ENCODE measurements at regions not wholly inside any gene's neighbourhood (a gene's known extent, or its start where the extent isn't known, plus 50 kb on each side); places are given as distances from the start of the nearest gene placed in this dataset.

DNA sequence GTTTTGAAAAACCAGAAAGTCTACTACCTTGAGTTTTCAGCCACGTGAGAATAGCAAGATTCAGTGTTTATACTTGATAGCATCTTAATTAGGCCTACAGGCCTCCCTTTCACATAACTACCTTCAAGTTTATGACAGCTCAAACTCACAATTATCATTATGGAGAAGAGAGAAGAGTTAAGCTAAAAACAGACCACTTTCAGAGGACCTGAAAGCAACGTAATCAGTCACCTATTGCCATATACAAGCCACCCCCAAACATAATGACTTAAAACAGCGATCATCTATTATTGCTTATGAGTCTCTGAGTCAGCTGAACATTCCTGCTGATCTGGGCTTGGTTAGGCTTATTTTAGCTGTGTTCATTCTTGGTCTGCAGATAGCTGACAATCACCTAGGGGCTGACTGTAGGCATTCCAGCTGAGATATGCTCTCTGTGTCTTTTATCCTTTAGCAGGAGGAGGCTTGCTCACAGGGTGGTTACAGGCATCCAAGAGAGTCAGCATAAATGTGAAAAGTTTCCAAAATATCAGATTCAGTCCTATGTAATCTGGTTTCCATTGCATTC, 130.9 kb downstream of the COX7C start:
- Mint-ChIP-seq H3K36me3 (ENCODE audit: insufficient read depth) (no peaks in the 10 kb centered on the region), H3K4me1 (ENCODE audit: low read depth) (no peaks in the 10 kb centered on the region), H3K27me3 (ENCODE audit: low read depth) (no peaks in the 10 kb centered on the region), H3K9me3 (no peaks in the 10 kb centered on the region), H3K4me3 (no peak overlapping the region)
- ATAC-seq = no peak
- DNase-seq = no peak

- Mint-ChIP-seq H3K9me3 (no peaks in the 10 kb centered on the region), H3K4me1 (ENCODE audit: low read depth) (no peaks in the 10 kb centered on the region), H3K36me3 (ENCODE audit: insufficient read depth) (no peaks in the 10 kb centered on the region), H3K27me3 (ENCODE audit: low read depth) (no peaks in the 10 kb centered on the region), H3K4me3 (no peak overlapping the region)
- no peak for ATAC-seq
- DNase-seq = no peak
Observed at GRCh38 chr5:86749841-86750240, 132.1 kb downstream of the COX7C start.

DNA sequence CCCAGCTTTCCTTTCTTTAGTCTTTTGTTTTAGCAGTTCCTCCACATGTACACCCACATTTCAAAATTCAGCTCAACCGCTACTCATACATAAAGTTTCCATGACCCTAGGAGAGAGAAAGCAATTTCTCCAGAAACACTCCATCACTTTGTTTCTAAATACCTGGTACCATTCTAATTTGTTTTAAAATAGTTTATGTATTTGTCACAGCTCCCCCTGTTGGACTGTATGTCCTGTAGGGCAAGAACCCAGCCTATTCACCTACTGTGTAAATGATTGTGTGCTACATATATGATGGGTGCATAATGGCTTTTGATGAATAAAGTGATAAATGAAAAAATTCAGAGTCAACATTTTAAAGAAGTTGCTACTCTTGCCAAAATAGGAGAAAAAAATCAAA, 139.1 kb downstream of the COX7C start:
- H3K4me1 Mint-ChIP-seq (ENCODE audit: low read depth) = no peaks in the 10 kb centered on the region

GRCh38 chr5:86757824-86758223, 140.1 kb downstream of the COX7C start:
- Mint-ChIP-seq H3K27me3 (ENCODE audit: low read depth) (no peaks in the 10 kb centered on the region), H3K9me3 (no peaks in the 10 kb centered on the region), H3K4me1 (ENCODE audit: low read depth) (no peaks in the 10 kb centered on the region), H3K4me3 (no peak overlapping the region), H3K36me3 (ENCODE audit: insufficient read depth) (no peaks in the 10 kb centered on the region)
- DNase-seq = no peak
- ATAC-seq = no peak

More for the DNA sequence above, 139.1 kb downstream of the COX7C start:
- no peak for DNase-seq
- H3K9me3 Mint-ChIP-seq = no peaks in the 10 kb centered on the region
- no peak overlapping the region for H3K4me3 Mint-ChIP-seq
- ATAC-seq = no peak
- no peaks in the 10 kb centered on the region for H3K27me3 Mint-ChIP-seq (ENCODE audit: low read depth)
- H3K36me3 Mint-ChIP-seq (ENCODE audit: insufficient read depth) = no peaks in the 10 kb centered on the region

GRCh38 chr5:86760661-86761060, 142.9 kb downstream of the COX7C start:
- DNase-seq = no peak
- no peaks in the 10 kb centered on the region for H3K4me1 Mint-ChIP-seq (ENCODE audit: low read depth)
- ATAC-seq = no peak
- no peaks in the 10 kb centered on the region for H3K9me3 Mint-ChIP-seq
- no peak overlapping the region for H3K4me3 Mint-ChIP-seq
- no peaks in the 10 kb centered on the region for H3K36me3 Mint-ChIP-seq (ENCODE audit: insufficient read depth)
- H3K27me3 Mint-ChIP-seq (ENCODE audit: low read depth) = no peaks in the 10 kb centered on the region

GRCh38 chr5:86763929-86764328, 146.2 kb downstream of the COX7C start:
- H3K9me3 Mint-ChIP-seq = no peaks in the 10 kb centered on the region
- H3K4me3 Mint-ChIP-seq = no peak overlapping the region
- ATAC-seq (no peak), DNase-seq (no peak)
- no peaks in the 10 kb centered on the region for H3K36me3 Mint-ChIP-seq (ENCODE audit: insufficient read depth)
- no peaks in the 10 kb centered on the region for H3K27me3 Mint-ChIP-seq (ENCODE audit: low read depth)
- no peaks in the 10 kb centered on the region for H3K4me1 Mint-ChIP-seq (ENCODE audit: low read depth)

DNA sequence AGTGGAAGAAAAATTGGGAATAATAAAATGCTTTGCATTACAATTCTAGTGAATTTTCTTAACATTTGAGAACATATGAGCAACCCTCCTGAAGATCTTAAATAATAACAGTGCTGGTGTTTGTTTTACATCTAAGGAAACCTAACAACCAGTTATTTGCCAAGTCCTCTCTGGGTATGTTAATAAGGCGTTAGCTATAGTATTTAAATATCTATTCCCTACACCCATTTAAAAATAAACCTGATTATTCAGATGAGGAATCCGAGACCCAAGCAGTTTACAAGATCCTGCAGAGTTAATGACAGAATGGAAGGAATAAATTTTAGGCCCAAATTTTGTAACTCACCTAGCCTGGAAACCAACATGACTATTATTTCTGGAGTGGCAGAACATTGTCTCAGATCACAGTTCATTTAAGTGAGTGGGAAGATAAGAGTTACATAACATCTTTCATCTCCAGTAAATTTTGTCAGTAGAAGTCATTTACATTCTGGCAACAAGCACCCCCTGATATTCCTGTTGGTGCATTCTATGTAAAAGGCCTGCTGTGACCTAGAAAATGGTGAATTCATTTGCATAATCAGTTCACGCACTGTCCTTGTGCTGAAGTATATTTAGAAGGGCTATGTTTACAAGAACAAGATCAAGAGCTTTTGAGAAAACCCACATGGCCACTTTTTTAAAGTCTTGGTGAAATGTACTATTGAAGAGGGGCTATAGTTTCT, 148.2 kb downstream of the COX7C start:
- ATAC-seq (no peak), DNase-seq (no peak)
- Mint-ChIP-seq H3K9me3 (no peaks in the 10 kb centered on the region), H3K4me1 (ENCODE audit: low read depth) (no peaks in the 10 kb centered on the region), H3K27me3 (ENCODE audit: low read depth) (no peaks in the 10 kb centered on the region), H3K4me3 (no peak overlapping the region), H3K36me3 (ENCODE audit: insufficient read depth) (no peaks in the 10 kb centered on the region)

- no peaks in the 10 kb centered on the region for H3K27me3 Mint-ChIP-seq (ENCODE audit: low read depth)
- ATAC-seq (no peak), DNase-seq (no peak)
Observed at GRCh38 chr5:86768699-86769202, 151.0 kb downstream of the COX7C start.

GRCh38 chr5:86780018-86780417, 162.3 kb downstream of the COX7C start:
- no peaks in the 10 kb centered on the region for H3K27me3 Mint-ChIP-seq (ENCODE audit: low read depth)
- DNase-seq (no peak), ATAC-seq (no peak)
- no peak overlapping the region for H3K4me3 Mint-ChIP-seq
- no peaks in the 10 kb centered on the region for H3K4me1 Mint-ChIP-seq (ENCODE audit: low read depth)
- no peaks in the 10 kb centered on the region for H3K9me3 Mint-ChIP-seq
- no peaks in the 10 kb centered on the region for H3K36me3 Mint-ChIP-seq (ENCODE audit: insufficient read depth)

More at GRCh38 chr5:86768699-86769202, 151.0 kb downstream of the COX7C start:
- Mint-ChIP-seq H3K4me1 (ENCODE audit: low read depth) (no peaks in the 10 kb centered on the region), H3K4me3 (no peak overlapping the region), H3K9me3 (peaks cover 3% of the 10 kb centered on the region), H3K36me3 (ENCODE audit: insufficient read depth) (no peaks in the 10 kb centered on the region)

GRCh38 chr5:86786955-86787354, 169.2 kb downstream of the COX7C start:
- no peak overlapping the region for H3K4me3 Mint-ChIP-seq
- no peaks in the 10 kb centered on the region for H3K9me3 Mint-ChIP-seq
- no peaks in the 10 kb centered on the region for H3K4me1 Mint-ChIP-seq (ENCODE audit: low read depth)
- ATAC-seq (no peak), DNase-seq (no peak)
- no peaks in the 10 kb centered on the region for H3K36me3 Mint-ChIP-seq (ENCODE audit: insufficient read depth)
- H3K27me3 Mint-ChIP-seq (ENCODE audit: low read depth) = peaks cover 3% of the 10 kb centered on the region

GRCh38 chr5:86795659-86796058, 177.9 kb downstream of the COX7C start:
- H3K9me3 Mint-ChIP-seq = no peaks in the 10 kb centered on the region
- DNase-seq (no peak), ATAC-seq (no peak)
- H3K27me3 Mint-ChIP-seq (ENCODE audit: low read depth) = peaks cover 11% of the 10 kb centered on the region
- no peak overlapping the region for H3K4me3 Mint-ChIP-seq
- H3K36me3 Mint-ChIP-seq (ENCODE audit: insufficient read depth) = no peaks in the 10 kb centered on the region
- no peaks in the 10 kb centered on the region for H3K4me1 Mint-ChIP-seq (ENCODE audit: low read depth)

- Mint-ChIP-seq H3K27me3 (ENCODE audit: low read depth) (peaks cover 11% of the 10 kb centered on the region), H3K36me3 (ENCODE audit: insufficient read depth) (no peaks in the 10 kb centered on the region), H3K9me3 (no peaks in the 10 kb centered on the region), H3K4me3 (no peak overlapping the region), H3K4me1 (ENCODE audit: low read depth) (no peaks in the 10 kb centered on the region)
- ATAC-seq (no peak), DNase-seq (no peak)
Observed at GRCh38 chr5:86797677-86798076, 179.9 kb downstream of the COX7C start.

DNA sequence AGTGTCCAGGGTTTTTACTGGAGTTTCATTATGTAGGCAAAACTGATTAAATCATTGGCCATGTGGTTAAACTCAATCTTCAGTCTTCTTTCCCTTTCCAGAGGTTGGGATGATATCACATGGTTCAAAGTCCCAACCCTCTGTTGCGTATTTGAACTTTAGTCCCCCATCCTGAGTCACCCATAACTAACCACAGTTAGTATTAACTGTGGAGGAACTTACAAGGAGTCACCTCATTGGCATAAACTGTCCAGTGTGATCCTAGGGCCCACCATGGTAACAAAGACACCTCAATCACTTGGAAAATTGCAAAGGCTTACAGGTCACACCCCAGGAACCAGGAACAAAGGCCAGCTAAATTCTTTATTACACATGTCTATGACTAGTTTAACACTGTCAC, 188.5 kb downstream of the COX7C start:
- Mint-ChIP-seq H3K9me3 (peaks cover 8% of the 10 kb centered on the region), H3K4me3 (no peak overlapping the region), H3K27me3 (ENCODE audit: low read depth) (no peaks in the 10 kb centered on the region), H3K36me3 (ENCODE audit: insufficient read depth) (no peaks in the 10 kb centered on the region), H3K4me1 (ENCODE audit: low read depth) (no peaks in the 10 kb centered on the region)
- DNase-seq = no peak
- ATAC-seq = no peak

GRCh38 chr5:86807046-86808031, 189.6 kb downstream of the COX7C start:
- no peak overlapping the region for H3K4me3 Mint-ChIP-seq
- no peaks in the 10 kb centered on the region for H3K27me3 Mint-ChIP-seq (ENCODE audit: low read depth)
- H3K4me1 Mint-ChIP-seq (ENCODE audit: low read depth) = no peaks in the 10 kb centered on the region
- ATAC-seq = no peak
- peaks cover 8% of the 10 kb centered on the region for H3K9me3 Mint-ChIP-seq
- no peak for DNase-seq
- no peaks in the 10 kb centered on the region for H3K36me3 Mint-ChIP-seq (ENCODE audit: insufficient read depth)

Data from activated T-cell treated with anti-CD3 and anti-CD28 coated beads, Interleukin-2, amount 50 U/mL, for 4 hours (primary cell).